ENCODE measurements at regions not wholly inside any gene's neighbourhood (a gene's known extent, or its start where the extent isn't known, plus 50 kb on each side); places are given as distances from the start of the nearest gene placed in this dataset.

- no peak overlapping the region for H3K9ac ChIP-seq (ENCODE audit: low read length)
- TF ChIP-seq CTCF (IDR thresholded peaks at IDR 0.05; ENCODE audit: low read length) (no peak), EZH2phosphoT487 (IDR thresholded peaks at IDR 0.05; ENCODE audit: low read length) (no peak), EZH2 (optimal IDR thresholded peaks at IDR 0.05; ENCODE audit: low read depth, low read length) (no peak)
- no peak overlapping the region for H3K4me3 ChIP-seq (ENCODE audit: low read length)
- H3K79me2 ChIP-seq (ENCODE audit: low read length): no peaks in the 10 kb centered on the region
- H2AFZ ChIP-seq (ENCODE audit: low read length): no peak overlapping the region
- H3F3A ChIP-seq (ENCODE audit: insufficient read depth, low read length): no peaks in the 10 kb centered on the region
- H4K20me1 ChIP-seq (ENCODE audit: insufficient read depth, low read length): no peaks in the 10 kb centered on the region
- H3K9me3 ChIP-seq (replicated peaks; ENCODE audit: insufficient read depth, low read length): no peaks in the 10 kb centered on the region
- no peaks in the 10 kb centered on the region for H3K27me3 ChIP-seq (replicated peaks; ENCODE audit: insufficient read depth, low read length)
- H3K36me3 ChIP-seq (replicated peaks; ENCODE audit: insufficient read depth, low read length): no peaks in the 10 kb centered on the region
- no peak overlapping the region for H3K27ac ChIP-seq (ENCODE audit: low read length)
- no peak overlapping the region for H3K4me2 ChIP-seq (ENCODE audit: low read depth, low read length)
- no peaks in the 10 kb centered on the region for H3K9me2 ChIP-seq (replicated peaks; ENCODE audit: insufficient read depth, low read length)
- no peak for DNase-seq
- no peaks in the 10 kb centered on the region for H3K4me1 ChIP-seq (ENCODE audit: low read length)
Measured at GRCh38 chr6:133033263-133033662, 207.9 kb upstream of the EYA4 start.

- Histone ChIP-seq H3K27me3 (replicated peaks; ENCODE audit: insufficient read depth, low read length) (no peaks in the 10 kb centered on the region), H3K9ac (ENCODE audit: low read length) (no peak overlapping the region), H3K9me2 (replicated peaks; ENCODE audit: insufficient read depth, low read length) (no peaks in the 10 kb centered on the region), H3K9me3 (replicated peaks; ENCODE audit: insufficient read depth, low read length) (no peaks in the 10 kb centered on the region), H3F3A (ENCODE audit: insufficient read depth, low read length) (no peaks in the 10 kb centered on the region), H3K27ac (ENCODE audit: low read length) (no peak overlapping the region), H3K4me3 (ENCODE audit: low read length) (no peak overlapping the region), H3K36me3 (replicated peaks; ENCODE audit: insufficient read depth, low read length) (no peaks in the 10 kb centered on the region), H2AFZ (ENCODE audit: low read length) (no peak overlapping the region), H3K4me2 (ENCODE audit: low read depth, low read length) (no peak overlapping the region), H3K4me1 (ENCODE audit: low read length) (no peaks in the 10 kb centered on the region), H4K20me1 (ENCODE audit: insufficient read depth, low read length) (no peaks in the 10 kb centered on the region), H3K79me2 (ENCODE audit: low read length) (no peaks in the 10 kb centered on the region)
- TF ChIP-seq EZH2phosphoT487 (IDR thresholded peaks at IDR 0.05; ENCODE audit: low read length) (no peak), CTCF (IDR thresholded peaks at IDR 0.05; ENCODE audit: low read length) (no peak), EZH2 (optimal IDR thresholded peaks at IDR 0.05; ENCODE audit: low read depth, low read length) (no peak)
- no peak for DNase-seq
Measured at GRCh38 chr6:133034509-133035206, 206.5 kb upstream of the EYA4 start.

GRCh38 chr6:133040094-133040802, 200.9 kb upstream of the EYA4 start:
- H3K9ac ChIP-seq (ENCODE audit: low read length): no peak overlapping the region
- no peaks in the 10 kb centered on the region for H3K9me2 ChIP-seq (replicated peaks; ENCODE audit: insufficient read depth, low read length)
- no peak overlapping the region for H3K27ac ChIP-seq (ENCODE audit: low read length)
- no peaks in the 10 kb centered on the region for H3K79me2 ChIP-seq (ENCODE audit: low read length)
- H3K4me2 ChIP-seq (ENCODE audit: low read depth, low read length): no peak overlapping the region
- no peak overlapping the region for H3K4me3 ChIP-seq (ENCODE audit: low read length)
- H4K20me1 ChIP-seq (ENCODE audit: insufficient read depth, low read length): no peaks in the 10 kb centered on the region
- no peaks in the 10 kb centered on the region for H3K36me3 ChIP-seq (replicated peaks; ENCODE audit: insufficient read depth, low read length)
- no peaks in the 10 kb centered on the region for H3K9me3 ChIP-seq (replicated peaks; ENCODE audit: insufficient read depth, low read length)
- DNase-seq: peak; percentile 38
- H3K4me1 ChIP-seq (ENCODE audit: low read length): 0 out of 2 replicates have a peak, but pooled peaks cover 7% of the 10 kb centered on the region
- H3K27me3 ChIP-seq (replicated peaks; ENCODE audit: insufficient read depth, low read length): no peaks in the 10 kb centered on the region
- TF ChIP-seq CTCF (IDR thresholded peaks at IDR 0.05; ENCODE audit: low read length) (peak; percentile 63), EZH2 (optimal IDR thresholded peaks at IDR 0.05; ENCODE audit: low read depth, low read length) (no peak), EZH2phosphoT487 (IDR thresholded peaks at IDR 0.05; ENCODE audit: low read length) (no peak)
- 0 out of 2 replicates have a peak overlapping the region, but pooled peaks have one; percentile 4 for H2AFZ ChIP-seq (ENCODE audit: low read length)
- no peaks in the 10 kb centered on the region for H3F3A ChIP-seq (ENCODE audit: insufficient read depth, low read length)
